Ovary (tissue), 7 donors: ENCODE measurements at regions not wholly inside any gene's neighbourhood (a gene's known extent, or its start where the extent isn't known, plus 50 kb on each side); places are given as distances from the start of the nearest gene placed in this dataset.
A peak's percentile ranks its signal among the peaks of the same experiment; 100 is the strongest.

Experiments
- DNase-seq, 5 donors: peaks; one replicate each; pipeline ENCODE4 v3.0.0-alpha.2; 2019 to 2020
- H3K27ac ChIP-seq, 2 donors: fragments of 200-600 bp; one replicate each; pipeline versions ENCODE4 v1.5.1 to v1.8.0; 2019 to 2022
- H3K27me3 ChIP-seq: fragments of 200-600 bp; one replicate; pipeline ENCODE4 v1.8.0; 2022
- H3K36me3 ChIP-seq: fragments of 200-600 bp; sonication (generic); one replicate; pipeline ENCODE4 v1.5.1; 2019
- H3K4me1 ChIP-seq: one replicate; pipeline ENCODE4 v1.8.1; 2013; ENCODE audit warnings: mild to moderate bottlenecking, moderate library complexity; ENCODE audit not compliant: insufficient read depth
- H3K4me3 ChIP-seq: fragments of 200-600 bp; sonication (generic); one replicate; pipeline ENCODE4 v1.5.1; 2017
- H3K9me3 ChIP-seq, 2 donors: fragments of 200-600 bp in 1 of 2; sonication (generic) in 1 of 2; one replicate each; pipeline versions ENCODE4 v1.5.1 to v1.8.1; 2013 to 2019; ENCODE audit warnings: mild to moderate bottlenecking in 1 of 2, moderate library complexity in 1 of 2
- EP300 ChIP-seq: sonication (generic); formaldehyde crosslinking; IDR thresholded peaks from one replicate; pipeline ENCODE4 v1.6.1; 2017; ENCODE audit warnings: antibody characterized with exemption
- POLR2A ChIP-seq: fragments of 450-650 bp; IDR thresholded peaks from one replicate; pipeline ENCODE4 v1.6.1; 2017; ENCODE audit warnings: antibody characterized with exemption, mild to moderate bottlenecking, moderate library complexity
- WGBS, 3 donors: extraction: QIAGEN DNeasy Blood & Tissue Kit in 1 of 3; methylation state at CpG; one replicate each; pipeline versions ENCODE4 v1.1.5 to v1.1.7; 2013 to 2017; 5-methylcytosine and 5-hydroxymethylcytosine counted together
- intact Hi-C, 4 donors: fragments of 100-400 bp; cut with DNase I; formaldehyde crosslinking; loops; one replicate each; pipeline versions ENCODE4 v1.11.0 to v1.15.1; 2022 to 2023
- TF ChIP-seq, protein P1 (sequence below), 3 donors: fragments of 450-650 bp in 2 of 3; fragments of 200-600 bp in 1 of 3; IDR thresholded peaks; one replicate each; pipeline versions ENCODE4 v1.5.1 to v1.8.0; 2016 to 2022; ENCODE audit warnings: antibody characterized with exemption in 3 of 3, mild to moderate bottlenecking in 1 of 3
- donor health status: DM: no; HTN: no; CAD: no; lungs with moderate emphysema.
- donor health status: DM: no; HTN: no; CAD: no.
- donor health status: Bipolar disorder and iron deficiency.
- donor health status: DM: no; HTN: no; CAD: no.
- donor health status: DM: yes; HTN: yes; CAD: no.

GRCh38 chr11:121723246-121723741, 270.5 kb upstream of the SORL1-AS1 start:
- peak; percentile 54 to 70 (median 62) for DNase-seq
- peaks cover 2% of the 10 kb centered on the region for H3K4me1 ChIP-seq
- no peaks in the 10 kb centered on the region for H3K27me3 ChIP-seq
- H3K27ac ChIP-seq = peak overlapping the region; percentile 69 to 97
- H3K9me3 ChIP-seq = no peaks in the 10 kb centered on the region
- 4 to 9% (median 6%) methylated on average over 16 of the region's 16 CpGs for WGBS, 3 donors
- H3K4me3 ChIP-seq = peak overlapping the region; percentile 40
- intact Hi-C loops = loop anchor here in 3 of 4 donors (2.0 to 10.0 kb wide), 6 partner anchors 18 to 482 kb away; no protein-coding TSS in a partner anchor
- TF ChIP-seq, protein P1, sequence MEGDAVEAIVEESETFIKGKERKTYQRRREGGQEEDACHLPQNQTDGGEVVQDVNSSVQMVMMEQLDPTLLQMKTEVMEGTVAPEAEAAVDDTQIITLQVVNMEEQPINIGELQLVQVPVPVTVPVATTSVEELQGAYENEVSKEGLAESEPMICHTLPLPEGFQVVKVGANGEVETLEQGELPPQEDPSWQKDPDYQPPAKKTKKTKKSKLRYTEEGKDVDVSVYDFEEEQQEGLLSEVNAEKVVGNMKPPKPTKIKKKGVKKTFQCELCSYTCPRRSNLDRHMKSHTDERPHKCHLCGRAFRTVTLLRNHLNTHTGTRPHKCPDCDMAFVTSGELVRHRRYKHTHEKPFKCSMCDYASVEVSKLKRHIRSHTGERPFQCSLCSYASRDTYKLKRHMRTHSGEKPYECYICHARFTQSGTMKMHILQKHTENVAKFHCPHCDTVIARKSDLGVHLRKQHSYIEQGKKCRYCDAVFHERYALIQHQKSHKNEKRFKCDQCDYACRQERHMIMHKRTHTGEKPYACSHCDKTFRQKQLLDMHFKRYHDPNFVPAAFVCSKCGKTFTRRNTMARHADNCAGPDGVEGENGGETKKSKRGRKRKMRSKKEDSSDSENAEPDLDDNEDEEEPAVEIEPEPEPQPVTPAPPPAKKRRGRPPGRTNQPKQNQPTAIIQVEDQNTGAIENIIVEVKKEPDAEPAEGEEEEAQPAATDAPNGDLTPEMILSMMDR (IDR thresholded peaks at IDR 0.05) = no peak
- TF ChIP-seq EP300 (no peak), POLR2A (no peak)
- no peaks in the 10 kb centered on the region for H3K36me3 ChIP-seq

DNA sequence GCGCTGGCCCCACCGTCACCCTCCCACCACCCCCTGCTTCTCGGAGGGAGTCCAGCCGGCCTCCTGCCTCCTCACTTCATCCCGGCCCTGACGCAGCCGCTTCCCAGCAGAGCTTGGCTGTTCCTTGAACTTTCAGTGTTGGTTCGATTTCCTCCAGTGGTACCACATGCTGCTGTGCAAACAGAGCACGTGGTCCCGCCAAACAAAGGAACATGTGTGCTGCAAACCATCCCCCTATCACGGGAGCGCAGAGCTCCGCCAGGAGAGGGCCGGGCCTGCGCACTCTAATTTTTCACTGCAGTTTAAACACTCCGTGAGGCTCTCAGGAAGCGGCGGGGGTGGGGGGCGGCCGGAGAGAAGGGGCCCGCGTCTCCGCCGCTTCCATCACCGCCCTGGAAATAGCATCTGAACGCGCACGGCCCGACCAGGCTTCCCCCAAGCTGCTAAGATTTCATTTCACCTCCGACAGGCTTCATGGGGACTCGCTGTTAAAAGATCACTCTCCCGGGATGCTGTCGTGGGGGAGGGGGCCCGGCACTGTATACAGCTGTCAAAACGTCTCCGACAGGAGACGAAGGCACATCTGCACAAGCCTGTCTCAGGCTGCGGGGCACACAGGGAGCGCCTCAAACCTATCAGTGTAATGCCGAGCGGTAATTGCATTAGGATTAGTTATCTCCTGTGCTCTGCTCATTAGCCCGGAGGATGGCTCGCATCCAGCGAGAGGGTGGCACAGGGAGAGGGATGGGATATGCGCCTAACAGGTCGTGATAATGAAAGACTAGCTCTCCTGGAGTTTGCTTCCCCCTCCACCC, 269.9 kb upstream of the SORL1-AS1 start:
- WGBS, 3 donors = 1% methylated on average over 46 of the region's 46 CpGs
- intact Hi-C loops = loop anchor here in 3 of 4 donors (2.0 to 10.0 kb wide), 6 partner anchors 18 to 482 kb away; no protein-coding TSS in a partner anchor

GRCh38 chr11:121721961-121722360, 269.2 kb upstream of the SORL1-AS1 start:
- no peak for DNase-seq
- H3K9me3 ChIP-seq = no peaks in the 10 kb centered on the region
- peaks cover 2% of the 10 kb centered on the region for H3K4me1 ChIP-seq
- H3K27ac ChIP-seq = peak overlapping the region; percentile 69 to 97
- 52 to 58% (median 55%) methylated on average over 7 of the region's 7 CpGs for WGBS, 3 donors
- H3K27me3 ChIP-seq = no peaks in the 10 kb centered on the region
- H3K36me3 ChIP-seq = no peaks in the 10 kb centered on the region
- no peak overlapping the region for H3K4me3 ChIP-seq
- TF ChIP-seq, protein P1 (IDR thresholded peaks at IDR 0.05) = no peak
- TF ChIP-seq POLR2A (no peak), EP300 (no peak)
- intact Hi-C loops = loop anchor here in 3 of 4 donors (2.0 to 10.0 kb wide), 6 partner anchors 19 to 483 kb away; no protein-coding TSS in a partner anchor

More for the DNA sequence above, 269.9 kb upstream of the SORL1-AS1 start:
- H3K4me1 ChIP-seq = peaks cover 2% of the 10 kb centered on the region
- peak overlapping the region; percentile 69 to 97 for H3K27ac ChIP-seq
- no peaks in the 10 kb centered on the region for H3K36me3 ChIP-seq
- TF ChIP-seq POLR2A (peak; percentile 75), EP300 (peak; percentile 79)
- TF ChIP-seq, protein P1 (IDR thresholded peaks at IDR 0.05) = peak in 2 of 3 donors; percentile 24 to 35
- no peaks in the 10 kb centered on the region for H3K27me3 ChIP-seq
- H3K4me3 ChIP-seq = peak overlapping the region; percentile 40
- H3K9me3 ChIP-seq = no peaks in the 10 kb centered on the region
- DNase-seq = peak; percentile 90 to 94 (median 93)

GRCh38 chr11:121721448-121721847, 268.7 kb upstream of the SORL1-AS1 start:
- H3K36me3 ChIP-seq = no peaks in the 10 kb centered on the region
- TF ChIP-seq EP300 (no peak), POLR2A (no peak)
- TF ChIP-seq, protein P1 (IDR thresholded peaks at IDR 0.05) = no peak
- peaks cover 2% of the 10 kb centered on the region for H3K4me1 ChIP-seq
- no peak for DNase-seq
- no peak overlapping the region for H3K4me3 ChIP-seq
- intact Hi-C loops = loop anchor here in 3 of 4 donors (5.0 to 10.0 kb wide), 4 partner anchors 373 to 483 kb away; no protein-coding TSS in a partner anchor
- H3K27me3 ChIP-seq = no peaks in the 10 kb centered on the region
- H3K27ac ChIP-seq = no peak overlapping the region
- H3K9me3 ChIP-seq = no peaks in the 10 kb centered on the region
- WGBS, 3 donors = 80 to 98% (median 97%) methylated on average over 3 of the region's 3 CpGs
